NT2/D1 (cell line): ENCODE measurements at regions not wholly inside any gene's neighbourhood (a gene's known extent, or its start where the extent isn't known, plus 50 kb on each side); places are given as distances from the start of the nearest gene placed in this dataset.

Source experiments
- SUZ12 ChIP-seq: IDR thresholded peaks from 2 replicates; pipeline ENCODE4 v1.6.1; 2011; ENCODE audit not compliant: insufficient read length, insufficient read depth; ENCODE audit errors: extremely low read depth
- YY1 ChIP-seq: IDR thresholded peaks from 2 replicates; pipeline ENCODE4 v1.6.1; 2011; ENCODE audit not compliant: insufficient read length, insufficient read depth

- TF ChIP-seq SUZ12 (no peak), YY1 (no peak)
These were observed 328.0 kb downstream of the NPHP4 start for GRCh38 chr1:5664081-5664768.
